GM18951 (cell line): ENCODE measurements at regions not wholly inside any gene's neighbourhood (a gene's known extent, or its start where the extent isn't known, plus 50 kb on each side); places are given as distances from the start of the nearest gene placed in this dataset.
"Not testable (repeated sequence)": the region's sequence is repeated elsewhere in the genome, so short reads cannot be mapped to it uniquely, and the experiment has no call there.

Experiments
- POLR2A ChIP-seq: IDR thresholded peaks from 4 replicates; pipeline ENCODE4 v1.6.1; 2011; ENCODE audit warnings: mild to moderate bottlenecking; ENCODE audit not compliant: insufficient read length, insufficient read depth; ENCODE audit errors: extremely low read depth
- in situ Hi-C: fragments of 300-500 bp; cut with MboI; formaldehyde crosslinking; loops from one replicate; pipeline ENCODE4 v1.12.0; 2022; ENCODE audit warnings: low sequenced_read_pairs, mixed read lengths, inconsistent platforms; ENCODE audit not compliant: unreplicated experiment

- in situ Hi-C loops = no loop called here
- TF ChIP-seq POLR2A = no peak
Measured at GRCh38 chr19:28556371-28556770, 656.6 kb downstream of the UQCRFS1 start.

GRCh38 chr19:28555317-28555716 is 657.6 kb downstream of the UQCRFS1 start:
- TF ChIP-seq POLR2A = no peak

GRCh38 chr19:28554321-28555091 is 658.4 kb downstream of the UQCRFS1 start:
- in situ Hi-C loops = no loop called here
- TF ChIP-seq POLR2A = no peak

More at GRCh38 chr19:28555317-28555716, 657.6 kb downstream of the UQCRFS1 start:
- in situ Hi-C loops = no loop called here

- TF ChIP-seq POLR2A = no peak
- in situ Hi-C loops = no loop called here
Measured at GRCh38 chr19:28553764-28554163, 659.2 kb downstream of the UQCRFS1 start.

GRCh38 chr19:28553005-28553404 is 659.9 kb downstream of the UQCRFS1 start:
- in situ Hi-C loops = no loop called here
- TF ChIP-seq POLR2A = no peak

GRCh38 chr19:28549680-28550277 is 663.2 kb downstream of the UQCRFS1 start:
- TF ChIP-seq POLR2A = no peak
- in situ Hi-C loops = no loop called here

- no peak for TF ChIP-seq POLR2A
- in situ Hi-C loops = no loop called here
Measured at GRCh38 chr19:28546148-28546685, 666.7 kb downstream of the UQCRFS1 start.

- in situ Hi-C loops = not testable (repeated sequence)
Measured at GRCh38 chr19:28545397-28545796, 667.6 kb downstream of the UQCRFS1 start.

GRCh38 chr19:28544451-28545261 is 668.3 kb downstream of the UQCRFS1 start:
- in situ Hi-C loops = no loop called here
- no peak for TF ChIP-seq POLR2A

- in situ Hi-C loops = no loop called here
Measured at GRCh38 chr19:28543244-28543776, 669.6 kb downstream of the UQCRFS1 start.

GRCh38 chr19:28542394-28543243 is 670.3 kb downstream of the UQCRFS1 start:
- no peak for TF ChIP-seq POLR2A
- in situ Hi-C loops = no loop called here

More at GRCh38 chr19:28543244-28543776, 669.6 kb downstream of the UQCRFS1 start:
- TF ChIP-seq POLR2A = no peak

GRCh38 chr19:28541602-28542393 is 671.2 kb downstream of the UQCRFS1 start:
- in situ Hi-C loops = no loop called here
- no peak for TF ChIP-seq POLR2A

- in situ Hi-C loops = no loop called here
- no peak for TF ChIP-seq POLR2A
Measured at GRCh38 chr19:28541029-28541428, 671.9 kb downstream of the UQCRFS1 start.

GRCh38 chr19:28540385-28540784 is 672.6 kb downstream of the UQCRFS1 start:
- in situ Hi-C loops = not testable (repeated sequence)
